Endothelial cell of umbilical vein (primary cell): ENCODE measurements at regions not wholly inside any gene's neighbourhood (a gene's known extent, or its start where the extent isn't known, plus 50 kb on each side); places are given as distances from the start of the nearest gene placed in this dataset.

Experiments used
- CTCF ChIP-seq, 2 donors: IDR thresholded peaks; 1 replicate in 1 of 2; 2 replicates in 1 of 2; pipeline ENCODE4 v1.5.1; 2011; ENCODE audit warnings: low read length in 2 of 2, mild to moderate bottlenecking in 2 of 2, moderate library complexity in 2 of 2, control low read depth in 1 of 2, inconsistent platforms in 1 of 2, low read depth in 1 of 2; ENCODE audit not compliant: insufficient read depth in 1 of 2; ENCODE audit errors: extremely low read depth in 1 of 2
- EZH2 ChIP-seq: IDR thresholded peaks from 2 replicates; pipeline ENCODE4 v1.6.1; 2012; ENCODE audit warnings: borderline replicate concordance, low read depth, mild to moderate bottlenecking, moderate library complexity, low read length, inconsistent platforms; ENCODE audit not compliant: severe bottlenecking
- FOS ChIP-seq: IDR thresholded peaks from 2 replicates; pipeline ENCODE4 v1.6.1; 2011; ENCODE audit warnings: mild to moderate bottlenecking, low read length, moderate library complexity, borderline replicate concordance; ENCODE audit not compliant: insufficient read depth
- GATA2 ChIP-seq: IDR thresholded peaks from 2 replicates; pipeline ENCODE4 v1.7.0; 2011; ENCODE audit warnings: low read depth, mild to moderate bottlenecking, moderate library complexity, mixed read lengths, low read length; ENCODE audit not compliant: insufficient read length, insufficient read depth
- JUN ChIP-seq: IDR thresholded peaks from 2 replicates; pipeline ENCODE4 v1.6.1; 2011; ENCODE audit warnings: borderline replicate concordance, low read depth; ENCODE audit not compliant: insufficient read length, insufficient read depth
- MAX ChIP-seq: IDR thresholded peaks from 2 replicates; pipeline ENCODE4 v1.6.1; 2011; ENCODE audit not compliant: insufficient read depth, insufficient read length
- MYC ChIP-seq: IDR thresholded peaks from one replicate; pipeline ENCODE4 v1.6.1; 2011; ENCODE audit warnings: mild to moderate bottlenecking, low read depth, low read length
- POLR2A ChIP-seq: IDR thresholded peaks from 2 replicates; pipeline ENCODE4 v1.6.1; 2012; ENCODE audit warnings: low read depth, mild to moderate bottlenecking, control low read depth, low read length
- POLR2AphosphoS5 ChIP-seq: IDR thresholded peaks from 2 replicates; pipeline ENCODE4 v1.6.1; 2012; ENCODE audit warnings: low read depth, mild to moderate bottlenecking, control low read depth, low read length, moderate library complexity; ENCODE audit not compliant: insufficient read depth

GRCh38 chr18:1995041-1995612 is 576.2 kb downstream of the METTL4 start:
- TF ChIP-seq CTCF (IDR thresholded peaks at IDR 0.05; ENCODE audit: extremely low read depth in 1 of 2, insufficient read depth in 1 of 2, low read depth in 1 of 2, low read length in 2 of 2) (no peak), POLR2AphosphoS5 (no peak), MAX (no peak), EZH2 (no peak), POLR2A (no peak), JUN (no peak), MYC (no peak), FOS (no peak), GATA2 (no peak)
